GM13977 (cell line): ENCODE measurements at regions not wholly inside any gene's neighbourhood (a gene's known extent, or its start where the extent isn't known, plus 50 kb on each side); places are given as distances from the start of the nearest gene placed in this dataset.

ENCODE experiments used
- DNase-seq: peaks from one replicate; pipeline ENCODE4 v3.0.0; 2012; ENCODE audit warnings: low spot score
- in situ Hi-C: fragments of 300-500 bp; cut with MboI; formaldehyde crosslinking; loops from one replicate; pipeline ENCODE4 v1.12.0; 2022; ENCODE audit warnings: low sequenced_read_pairs, low pct_unique_long_range_greater_than_20kb, mixed read lengths, inconsistent platforms; ENCODE audit not compliant: unreplicated experiment
- TF ChIP-seq, protein P1 (sequence below): IDR thresholded peaks from 2 replicates; pipeline ENCODE4 v1.5.1; 2012; ENCODE audit warnings: mild to moderate bottlenecking, control low read depth; ENCODE audit not compliant: insufficient read depth; ENCODE audit errors: extremely low read depth, missing control alignments

DNA sequence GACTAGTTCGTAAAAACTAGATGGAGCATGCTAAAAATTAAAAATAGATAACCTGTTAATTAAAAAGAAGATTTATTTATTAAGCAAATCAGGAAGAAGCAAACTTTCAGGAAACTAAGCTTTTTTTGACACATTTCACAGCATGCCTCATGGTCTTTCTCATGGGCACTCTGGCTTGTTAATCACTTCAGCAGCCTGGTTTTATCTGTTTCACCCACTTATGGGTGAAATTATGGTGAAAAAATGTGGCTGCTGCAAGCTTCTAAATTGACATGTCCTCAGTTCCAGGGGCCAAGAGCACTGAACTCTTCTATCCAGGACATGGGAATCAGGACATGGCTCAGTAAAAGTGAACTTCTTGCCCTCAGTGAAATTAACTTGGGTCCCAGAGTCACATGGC, 468.6 kb upstream of the SYT1 start:
- TF ChIP-seq, protein P1, sequence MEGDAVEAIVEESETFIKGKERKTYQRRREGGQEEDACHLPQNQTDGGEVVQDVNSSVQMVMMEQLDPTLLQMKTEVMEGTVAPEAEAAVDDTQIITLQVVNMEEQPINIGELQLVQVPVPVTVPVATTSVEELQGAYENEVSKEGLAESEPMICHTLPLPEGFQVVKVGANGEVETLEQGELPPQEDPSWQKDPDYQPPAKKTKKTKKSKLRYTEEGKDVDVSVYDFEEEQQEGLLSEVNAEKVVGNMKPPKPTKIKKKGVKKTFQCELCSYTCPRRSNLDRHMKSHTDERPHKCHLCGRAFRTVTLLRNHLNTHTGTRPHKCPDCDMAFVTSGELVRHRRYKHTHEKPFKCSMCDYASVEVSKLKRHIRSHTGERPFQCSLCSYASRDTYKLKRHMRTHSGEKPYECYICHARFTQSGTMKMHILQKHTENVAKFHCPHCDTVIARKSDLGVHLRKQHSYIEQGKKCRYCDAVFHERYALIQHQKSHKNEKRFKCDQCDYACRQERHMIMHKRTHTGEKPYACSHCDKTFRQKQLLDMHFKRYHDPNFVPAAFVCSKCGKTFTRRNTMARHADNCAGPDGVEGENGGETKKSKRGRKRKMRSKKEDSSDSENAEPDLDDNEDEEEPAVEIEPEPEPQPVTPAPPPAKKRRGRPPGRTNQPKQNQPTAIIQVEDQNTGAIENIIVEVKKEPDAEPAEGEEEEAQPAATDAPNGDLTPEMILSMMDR = no peak
- in situ Hi-C loops = no loop called here
- DNase-seq = no peak

DNA sequence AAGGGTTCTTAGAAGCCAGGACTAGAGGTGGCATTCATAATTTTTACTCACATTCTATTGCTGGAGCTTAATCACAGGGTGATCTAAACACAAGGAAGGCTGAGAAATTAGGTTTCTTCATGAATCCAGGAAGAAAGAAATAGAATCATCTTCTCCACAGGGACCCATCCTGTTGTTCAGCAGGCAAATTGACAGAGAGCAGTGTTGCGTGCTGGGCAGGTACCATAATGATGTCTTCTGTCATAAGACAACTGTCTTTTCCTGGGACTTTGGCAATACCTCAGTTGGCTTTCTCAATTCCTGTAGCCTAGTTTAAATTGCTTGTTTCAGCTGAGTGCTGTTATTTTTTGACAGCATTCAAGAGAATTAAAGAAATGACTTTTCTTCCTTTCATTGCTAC, 468.0 kb upstream of the SYT1 start:
- TF ChIP-seq, protein P1 = no peak
- in situ Hi-C loops = no loop called here
- DNase-seq = no peak

DNA sequence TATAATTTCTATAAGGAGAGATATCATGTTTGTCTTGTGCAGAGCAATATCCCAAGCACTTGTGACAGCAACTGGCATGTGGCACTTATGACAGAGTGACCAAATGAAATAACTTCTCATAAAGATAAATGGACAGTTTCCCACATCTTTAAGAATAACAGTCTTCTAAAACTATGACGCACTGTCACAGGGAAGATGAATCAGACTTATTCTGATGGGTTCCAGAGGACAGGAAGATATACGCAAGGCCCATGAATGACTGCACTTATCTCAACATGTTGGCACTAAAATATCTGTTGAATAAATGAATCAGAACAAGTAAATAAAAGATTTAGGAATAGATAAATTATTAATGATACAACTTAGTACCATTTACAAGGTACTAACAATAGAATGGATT, 465.8 kb upstream of the SYT1 start:
- in situ Hi-C loops = no loop called here
- TF ChIP-seq, protein P1 = no peak
- DNase-seq = no peak

DNA sequence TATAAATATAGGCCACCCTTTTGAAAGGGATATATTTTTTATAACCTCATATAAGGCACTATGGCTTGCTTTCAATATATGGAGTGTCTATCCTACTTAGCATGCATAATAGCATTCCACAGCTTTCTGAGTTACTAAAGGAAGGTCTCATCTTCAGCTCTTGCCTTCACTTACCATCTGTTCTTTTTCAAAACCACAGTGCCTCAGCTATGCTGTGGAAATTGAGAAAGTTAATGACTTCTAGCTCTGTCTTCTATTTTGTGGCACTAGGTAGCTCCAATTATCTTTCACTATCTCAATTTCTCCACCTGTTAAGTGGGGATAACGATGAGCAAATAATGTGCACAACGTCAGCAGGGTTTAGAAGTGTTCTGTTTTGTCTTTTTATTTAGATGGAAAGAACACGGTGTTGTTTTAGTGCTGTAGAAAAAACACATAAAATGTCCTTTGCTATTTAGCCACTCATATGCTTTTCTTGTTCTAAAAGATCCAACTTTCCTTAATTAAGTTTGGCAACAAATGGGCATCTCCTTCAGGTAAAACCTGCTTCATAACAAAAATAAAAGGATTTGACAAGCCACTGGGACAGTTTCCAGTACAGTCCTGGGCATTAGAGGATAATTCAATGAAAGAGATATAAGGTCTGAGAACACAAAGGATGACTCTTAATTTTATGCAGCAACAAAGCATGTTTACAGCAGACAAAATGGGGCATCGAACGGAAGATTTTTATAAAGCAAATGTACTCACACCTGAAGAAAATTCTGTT, 462.0 kb upstream of the SYT1 start:
- TF ChIP-seq, protein P1 = no peak
- DNase-seq = no peak
- in situ Hi-C loops = no loop called here

- in situ Hi-C loops = no loop called here
- no peak for DNase-seq
- TF ChIP-seq, protein P1 = no peak
Measured at GRCh38 chr12:78403136-78403535, 461.4 kb upstream of the SYT1 start.

GRCh38 chr12:78403681-78404080, 460.9 kb upstream of the SYT1 start:
- TF ChIP-seq, protein P1 = no peak
- in situ Hi-C loops = no loop called here
- no peak for DNase-seq
